Activated CD4-positive, alpha-beta T cell treated with anti-CD3 and anti-CD28 coated beads, Interleukin-2, amount 50 U/mL, for 4 hours (primary cell): ENCODE measurements at regions not wholly inside any gene's neighbourhood (a gene's known extent, or its start where the extent isn't known, plus 50 kb on each side); places are given as distances from the start of the nearest gene placed in this dataset.

Experiments used
- DNase-seq, 2 experiments: peaks; one replicate each; pipeline ENCODE4 v3.0.0-alpha.2; 2020

DNA sequence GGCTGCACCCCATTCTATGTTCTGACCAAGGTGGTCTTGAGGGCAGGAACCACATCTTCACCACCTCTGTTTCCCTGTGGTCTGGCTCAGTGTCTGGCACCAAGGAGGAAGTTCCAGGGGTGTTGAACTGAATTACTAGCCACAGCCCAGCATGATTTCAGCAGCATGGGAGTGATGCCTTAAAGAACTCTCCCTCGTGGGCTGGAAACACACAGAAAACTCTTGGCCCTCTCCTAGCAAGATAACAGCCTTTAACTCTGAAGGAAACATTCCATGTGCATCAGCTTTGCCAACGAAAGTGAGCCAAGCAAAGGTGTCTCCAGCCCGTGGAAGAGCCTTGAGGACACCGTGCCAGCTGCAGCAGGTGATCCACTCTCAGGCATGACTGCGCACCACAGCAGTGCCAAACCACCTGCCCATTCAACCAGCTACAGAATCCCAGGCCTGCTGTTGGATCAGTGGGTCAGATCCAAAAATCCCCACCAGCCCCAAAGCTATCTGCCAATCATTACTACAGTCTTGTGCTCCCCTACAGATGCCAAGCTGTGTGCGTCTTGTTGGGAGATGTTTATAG lies 124.8 kb downstream of the TTC32 start:
- DNase-seq = no peak

DNA sequence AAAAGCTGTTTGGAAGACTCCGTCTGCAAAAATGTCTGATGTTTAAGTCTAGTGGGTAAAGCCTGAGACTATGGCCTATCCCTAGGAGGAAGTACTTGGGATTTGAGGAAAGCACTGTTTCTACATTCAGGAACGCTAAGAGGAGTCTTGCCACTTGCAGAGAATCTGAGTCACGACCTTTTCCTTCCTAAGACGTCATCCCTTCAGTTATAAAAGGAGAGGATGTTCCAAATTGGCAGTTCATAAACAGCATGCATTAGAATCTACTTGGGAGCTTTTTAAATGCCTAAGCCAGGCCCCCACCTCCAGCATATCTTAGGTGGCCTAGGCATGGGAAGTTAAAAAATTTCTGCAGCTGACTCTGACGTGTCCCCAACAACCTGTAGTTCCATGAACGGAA lies 125.9 kb downstream of the TTC32 start:
- no peak for DNase-seq

DNA sequence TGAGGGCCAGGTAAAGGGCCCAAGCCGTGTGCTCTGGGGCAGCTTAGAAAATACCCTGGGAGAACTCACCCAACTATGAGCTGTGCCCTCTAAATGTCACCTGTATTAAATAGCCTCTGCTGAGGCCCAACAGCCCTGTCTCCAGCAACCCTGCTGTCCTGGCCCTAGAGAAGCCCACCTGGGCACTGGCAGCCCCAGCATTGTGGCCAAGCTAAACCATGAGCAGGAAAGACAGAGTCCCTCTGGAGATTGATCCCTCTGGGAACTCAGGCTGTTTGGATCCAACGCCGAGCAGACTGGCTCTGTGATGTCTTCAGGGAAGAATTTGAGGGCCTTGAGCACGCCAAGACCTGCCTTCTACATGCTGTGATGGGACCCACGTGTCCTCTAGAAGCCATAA lies 126.5 kb downstream of the TTC32 start:
- no peak for DNase-seq

DNA sequence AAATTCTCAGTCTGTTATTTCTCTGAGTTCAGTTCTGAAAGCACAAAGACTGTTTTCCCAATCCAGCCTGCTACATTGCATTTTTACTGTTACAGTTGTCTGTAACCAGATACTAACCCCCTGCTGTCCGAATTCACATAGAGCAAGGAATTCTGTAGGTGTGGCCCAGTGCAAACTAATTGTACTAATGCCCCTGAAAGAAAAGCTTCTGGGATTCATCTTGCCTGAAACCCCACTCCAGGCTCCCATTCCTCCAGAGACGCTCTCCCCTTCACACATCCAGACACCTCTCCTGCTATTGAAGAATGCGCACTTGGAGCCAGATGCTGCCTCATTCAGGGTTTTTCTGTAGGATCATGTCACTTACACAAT lies 127.0 kb downstream of the TTC32 start:
- no peak for DNase-seq

DNA sequence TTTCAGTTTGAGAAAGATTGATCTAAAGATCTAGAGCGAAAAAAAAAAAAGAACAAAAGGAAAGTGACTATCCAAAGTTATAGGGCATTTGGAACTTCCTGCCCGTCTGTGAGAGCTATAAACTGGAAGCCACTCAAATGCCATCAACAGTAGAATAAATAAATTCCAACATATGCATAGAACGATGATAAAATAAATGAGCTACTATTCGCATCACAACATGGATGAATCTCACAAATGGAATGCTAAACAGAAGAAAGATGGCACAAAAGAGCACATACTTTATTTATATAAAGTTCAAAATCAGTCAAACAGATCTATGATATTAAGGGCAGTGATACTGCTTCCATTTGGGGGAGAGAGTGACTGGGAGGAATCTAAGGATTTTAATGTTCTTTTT lies 128.8 kb downstream of the TTC32 start:
- DNase-seq = no peak

DNA sequence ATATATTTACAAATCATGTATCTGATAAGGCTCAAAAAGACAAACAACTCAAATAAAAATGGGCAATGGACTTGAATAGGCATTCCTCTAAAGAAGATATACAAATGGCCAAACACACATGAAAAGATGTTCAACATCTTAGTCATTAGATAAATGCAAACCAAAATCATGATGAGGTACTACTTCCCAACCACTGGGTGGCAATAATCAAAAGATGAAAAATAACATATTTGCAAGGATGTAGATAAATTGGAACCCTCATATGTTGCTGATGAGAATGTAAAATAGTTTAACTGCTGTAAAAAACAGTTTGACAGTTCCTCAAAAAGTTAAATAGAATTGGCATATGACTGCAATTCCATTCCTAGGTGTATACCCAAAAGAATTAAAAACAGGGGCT lies 132.3 kb downstream of the TTC32 start:
- DNase-seq = no peak

DNA sequence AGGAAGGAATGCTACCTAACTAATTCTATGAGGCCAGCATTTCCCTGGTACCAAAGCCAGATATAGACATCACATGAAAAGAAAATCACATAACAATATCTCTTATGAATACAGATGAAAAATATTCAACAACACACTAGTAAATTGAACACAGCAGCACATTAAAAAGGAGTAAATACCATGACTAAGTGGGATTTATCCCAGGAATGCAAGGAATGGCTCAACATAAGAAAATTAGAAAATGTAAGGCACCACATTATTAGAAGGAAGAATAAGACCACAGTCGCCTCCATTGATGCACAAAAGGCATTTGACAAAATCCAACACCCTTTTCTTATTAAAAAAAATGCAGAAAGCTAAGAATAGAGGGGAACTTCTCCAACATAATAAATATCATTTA lies 133.9 kb downstream of the TTC32 start:
- DNase-seq = no peak

DNA sequence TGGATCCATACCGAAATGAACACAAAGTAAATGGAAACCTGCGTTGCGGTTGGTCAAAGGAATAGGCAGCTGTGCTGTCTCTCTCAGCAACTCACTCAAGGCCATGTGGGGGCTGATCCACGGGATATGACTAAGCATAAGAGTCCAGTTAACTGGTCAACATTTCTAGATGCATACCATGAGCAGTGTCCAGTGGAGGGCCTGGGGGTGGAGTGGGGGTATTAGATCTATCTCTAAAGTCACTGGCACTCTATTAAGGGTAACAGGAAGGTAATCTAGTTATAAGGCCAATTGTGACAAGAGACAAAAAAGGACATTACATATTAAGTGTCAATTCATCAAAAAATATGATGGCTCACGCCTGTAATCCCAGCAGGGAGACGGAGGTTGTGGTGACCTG lies 136.8 kb downstream of the TTC32 start:
- no peak for DNase-seq

DNA sequence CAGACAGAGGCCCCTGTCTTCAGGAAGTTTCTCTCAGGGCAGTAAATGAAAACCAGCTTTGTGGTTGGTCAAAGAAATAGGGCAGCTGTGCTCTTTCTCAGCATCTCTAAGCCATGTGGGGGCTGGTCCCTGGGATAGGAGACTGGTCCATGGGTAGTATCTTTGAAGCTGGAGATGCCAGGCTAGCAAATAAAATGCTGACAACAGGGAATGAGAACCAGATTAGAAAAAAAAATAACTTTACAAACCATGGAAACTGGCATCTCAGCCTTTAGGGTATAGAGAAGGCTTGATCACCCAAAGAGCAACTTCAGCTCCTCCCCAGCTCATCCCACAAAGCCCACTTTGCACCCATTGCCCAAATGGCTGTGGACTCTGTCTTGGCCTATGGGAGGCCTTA lies 138.1 kb downstream of the TTC32 start:
- DNase-seq = no peak

DNA sequence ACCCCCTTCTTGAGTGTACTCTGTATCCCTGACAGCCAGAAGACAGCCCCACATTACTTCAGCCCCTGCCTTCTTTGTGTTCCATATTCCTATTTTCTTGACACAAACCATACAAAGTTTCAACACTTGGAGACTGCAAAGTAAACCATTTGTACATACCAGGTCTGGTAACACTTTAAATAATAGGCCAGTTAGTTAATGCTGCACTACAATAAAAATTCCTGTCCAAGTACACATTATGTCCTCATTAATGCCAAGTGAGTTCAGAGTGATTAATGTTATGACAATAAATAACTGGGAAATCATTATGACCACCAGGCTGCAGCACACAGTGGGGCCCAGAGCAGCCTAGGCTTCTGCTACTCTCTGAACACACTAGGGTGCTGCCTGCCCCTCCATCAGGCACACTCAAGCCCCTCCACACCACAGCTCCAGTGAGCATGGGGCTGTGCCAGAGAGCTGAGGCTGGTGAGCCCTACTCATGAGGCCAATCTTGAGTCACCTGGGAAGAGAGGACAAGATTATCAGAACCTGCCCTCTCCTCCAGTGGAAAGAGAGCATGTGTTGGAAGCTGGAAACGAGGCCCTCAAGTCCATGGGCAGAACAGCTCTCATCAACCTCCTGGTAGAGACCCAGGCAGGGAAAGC lies 138.7 kb downstream of the TTC32 start:
- DNase-seq = no peak

DNA sequence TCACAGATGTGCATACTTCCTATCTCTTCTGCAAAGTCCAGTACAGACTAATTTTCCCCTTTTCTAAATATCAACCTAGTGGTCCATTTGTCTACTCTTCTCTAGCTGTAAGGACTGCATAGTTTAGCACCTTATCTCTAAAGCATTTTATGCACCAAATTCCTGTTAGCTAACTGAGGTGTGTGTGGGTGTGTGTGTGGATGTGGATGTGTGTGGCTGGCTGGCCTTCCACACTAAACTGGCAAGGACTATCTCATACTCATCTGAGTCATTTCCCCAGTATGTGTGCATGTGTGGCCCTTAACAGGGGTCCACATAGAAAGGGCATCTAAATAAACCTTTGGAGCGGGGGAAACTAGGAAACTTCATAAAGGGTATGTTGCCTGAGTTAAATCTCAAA lies 139.6 kb downstream of the TTC32 start:
- DNase-seq = no peak

DNA sequence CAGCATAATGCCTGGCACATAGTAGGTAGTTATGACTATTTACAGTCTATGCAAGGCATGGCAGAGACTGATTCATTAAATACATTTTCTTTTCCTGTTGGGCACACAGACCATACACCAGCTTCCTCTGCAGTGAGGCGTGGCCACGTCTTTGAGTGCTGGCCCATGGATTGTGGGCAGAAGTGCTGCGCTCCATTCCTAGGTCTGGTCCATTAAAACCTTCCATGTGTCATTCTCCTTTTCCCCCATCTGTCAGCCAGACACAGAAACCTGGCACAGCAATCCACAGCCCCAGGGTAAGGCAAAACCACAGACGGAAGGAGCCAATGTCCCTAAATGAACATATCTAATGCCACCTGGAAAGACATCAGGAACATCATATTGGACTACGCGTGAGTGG lies 141.9 kb downstream of the TTC32 start:
- no peak for DNase-seq

DNA sequence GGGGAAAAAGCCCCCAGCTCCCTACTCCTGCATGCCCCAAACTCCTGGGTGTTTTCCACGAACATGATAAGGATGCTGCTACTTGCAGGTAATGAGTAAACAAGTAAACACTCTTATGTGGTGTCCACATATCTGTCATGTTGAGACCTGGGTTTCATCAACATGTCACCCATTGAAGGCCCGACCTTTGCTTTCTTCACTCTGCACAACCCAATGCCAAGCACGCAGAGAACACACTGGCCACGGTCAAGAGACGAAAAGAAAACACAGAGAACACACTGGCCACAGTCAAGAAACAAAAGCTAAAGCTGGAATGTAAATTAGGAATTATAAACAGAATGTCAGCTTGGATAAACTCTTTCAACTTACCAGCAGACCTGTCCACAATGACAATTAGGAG lies 143.1 kb downstream of the TTC32 start:
- DNase-seq = no peak

DNA sequence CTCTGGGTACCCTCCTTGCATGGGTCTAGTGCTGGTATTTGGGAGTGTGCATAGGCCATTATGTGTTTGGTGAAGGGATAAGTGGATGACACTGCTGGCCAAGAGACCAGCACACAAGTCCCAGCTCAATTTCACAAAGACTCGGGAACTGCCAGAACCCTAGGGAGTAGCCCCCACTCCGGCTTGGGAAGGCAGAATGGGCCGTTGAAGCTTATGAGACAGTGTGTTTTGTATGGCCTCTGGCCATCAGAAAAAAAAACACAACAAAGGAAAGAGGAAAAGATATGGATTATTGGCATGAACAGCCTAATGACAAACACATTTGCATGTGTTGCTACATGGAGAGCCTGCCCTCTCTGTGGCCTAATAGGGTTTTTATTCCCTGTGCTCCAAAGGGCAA lies 144.2 kb downstream of the TTC32 start:
- no peak for DNase-seq

DNA sequence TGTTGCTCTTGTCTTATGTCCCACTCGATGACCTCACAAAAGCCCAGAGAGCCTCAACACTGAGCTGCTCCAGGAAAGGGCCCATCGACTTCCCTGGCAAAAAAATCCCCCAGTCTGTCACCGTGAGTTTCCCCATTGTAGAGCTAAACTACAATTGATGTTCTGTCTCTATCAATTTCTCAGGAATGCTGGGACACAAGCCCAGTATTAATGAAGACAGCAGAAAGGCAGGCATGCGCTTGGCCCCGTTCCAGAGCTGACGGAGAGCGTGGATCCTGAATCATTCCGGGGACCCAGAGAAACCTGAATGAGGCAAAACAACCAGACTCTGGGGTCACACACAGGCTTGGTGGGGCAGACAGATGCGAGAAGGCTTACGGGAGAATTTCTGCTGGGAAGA lies 146.9 kb downstream of the TTC32 start:
- DNase-seq = no peak

DNA sequence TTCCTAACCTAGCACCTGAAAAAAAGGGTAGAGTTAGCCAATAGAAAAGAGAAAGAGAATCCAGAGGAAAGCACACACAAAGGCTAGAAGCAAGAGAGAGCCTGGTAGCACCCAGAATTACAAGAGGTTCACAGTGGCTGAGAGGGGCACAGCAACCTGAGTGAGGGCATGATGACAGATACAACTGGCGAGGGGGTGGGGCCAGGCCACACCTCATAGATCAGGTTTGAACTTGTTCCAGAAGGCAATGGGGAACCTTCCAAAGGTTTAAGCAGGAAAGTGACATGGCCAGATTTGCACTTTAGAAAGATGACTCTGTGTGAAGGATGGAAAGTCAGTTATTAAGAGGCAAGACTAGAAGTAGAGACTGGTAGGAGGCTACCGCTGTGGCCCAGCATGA lies 148.0 kb downstream of the TTC32 start:
- DNase-seq = no peak

DNA sequence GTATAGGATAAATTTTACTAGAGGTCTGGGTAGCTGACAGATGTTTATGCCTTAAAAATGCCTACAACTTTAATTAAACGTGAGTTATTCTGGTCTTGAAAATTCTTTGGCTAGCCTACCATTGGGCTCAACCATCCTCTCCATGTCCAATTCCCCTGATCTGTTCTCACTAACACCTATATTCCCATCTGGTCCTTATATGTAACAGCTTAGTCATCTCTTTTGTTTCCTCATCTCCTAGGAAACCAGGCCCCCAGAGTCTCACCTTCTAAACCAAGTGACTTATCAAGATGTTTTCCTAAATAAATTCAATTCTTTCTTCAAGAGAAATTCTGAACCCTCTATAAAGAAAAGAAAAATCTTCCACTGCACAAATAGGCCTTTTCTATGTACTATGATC lies 148.5 kb downstream of the TTC32 start:
- DNase-seq = no peak

DNA sequence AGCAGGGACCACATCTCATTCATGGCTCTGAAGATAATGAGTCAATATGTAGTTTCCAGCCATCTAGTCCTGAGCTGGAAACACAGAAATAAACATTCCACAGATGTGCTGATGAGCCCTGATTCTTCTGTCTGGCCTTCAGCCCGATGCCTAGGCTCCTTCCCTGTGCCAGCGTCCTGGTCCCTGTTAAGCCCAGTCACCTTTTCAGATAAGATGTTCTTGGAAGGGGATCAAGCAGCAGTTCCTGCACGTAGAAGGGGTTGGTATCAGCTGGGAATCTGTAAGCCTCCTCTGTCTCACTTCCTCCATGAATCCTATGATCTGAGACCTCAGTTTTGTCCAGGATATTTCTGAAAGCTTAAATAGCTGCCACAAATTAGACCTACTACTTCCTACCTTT lies 149.3 kb downstream of the TTC32 start:
- no peak for DNase-seq

DNA sequence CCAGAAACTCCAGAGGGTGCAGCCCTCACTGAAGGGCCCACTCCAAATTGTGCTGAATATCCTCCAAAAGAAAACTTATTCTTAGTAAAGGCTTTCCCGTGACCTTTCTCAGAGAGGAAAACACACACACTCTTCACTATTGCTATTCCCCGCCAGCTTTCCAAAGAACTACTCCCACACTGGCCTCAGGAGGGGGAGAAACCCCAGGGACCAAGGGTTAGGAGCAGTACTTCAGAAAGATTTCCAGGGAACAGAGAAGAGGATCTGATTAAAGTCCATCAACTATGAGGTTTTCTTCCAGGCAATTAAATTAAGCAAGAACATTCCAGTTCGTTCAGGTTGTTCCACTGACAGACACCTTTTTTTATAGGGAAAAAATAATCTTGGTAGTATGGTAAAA lies 150.2 kb downstream of the TTC32 start:
- DNase-seq = no peak

DNA sequence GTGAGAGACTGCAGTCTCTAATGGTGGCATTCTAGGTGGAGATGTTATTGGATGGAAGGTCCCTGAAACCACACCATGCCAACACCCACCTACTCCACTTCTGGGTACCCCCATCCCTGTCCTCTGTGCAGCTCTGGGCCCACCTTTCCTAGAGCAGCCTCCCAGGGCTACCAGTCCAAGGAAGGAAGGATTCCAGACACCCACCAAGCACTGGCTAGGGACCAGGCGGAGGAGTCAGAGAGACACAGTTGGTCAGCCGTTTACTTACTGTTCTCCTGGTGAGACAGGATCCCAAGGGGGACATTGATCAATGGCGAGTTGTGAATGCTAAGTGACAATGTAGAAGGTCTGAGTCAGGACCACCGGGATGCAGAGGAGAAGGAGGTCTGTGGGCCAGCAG lies 151.6 kb downstream of the TTC32 start:
- no peak for DNase-seq

DNA sequence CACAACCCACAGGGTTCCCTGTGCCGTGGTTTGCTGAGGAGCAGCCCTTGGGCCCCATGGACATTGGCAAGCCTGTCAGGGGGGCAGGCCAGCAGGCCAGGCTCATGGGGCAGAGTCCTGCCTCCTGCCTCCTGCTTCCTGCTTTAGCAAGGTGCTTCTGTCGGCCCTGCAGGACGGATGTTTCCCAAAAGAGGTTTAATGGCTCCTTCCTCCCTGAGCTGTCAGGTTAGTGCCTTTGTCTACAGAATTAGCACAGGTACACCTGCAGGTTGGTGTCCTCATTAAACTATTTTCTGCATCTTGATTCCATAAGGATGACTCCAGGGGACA lies 152.3 kb downstream of the TTC32 start:
- DNase-seq = no peak

DNA sequence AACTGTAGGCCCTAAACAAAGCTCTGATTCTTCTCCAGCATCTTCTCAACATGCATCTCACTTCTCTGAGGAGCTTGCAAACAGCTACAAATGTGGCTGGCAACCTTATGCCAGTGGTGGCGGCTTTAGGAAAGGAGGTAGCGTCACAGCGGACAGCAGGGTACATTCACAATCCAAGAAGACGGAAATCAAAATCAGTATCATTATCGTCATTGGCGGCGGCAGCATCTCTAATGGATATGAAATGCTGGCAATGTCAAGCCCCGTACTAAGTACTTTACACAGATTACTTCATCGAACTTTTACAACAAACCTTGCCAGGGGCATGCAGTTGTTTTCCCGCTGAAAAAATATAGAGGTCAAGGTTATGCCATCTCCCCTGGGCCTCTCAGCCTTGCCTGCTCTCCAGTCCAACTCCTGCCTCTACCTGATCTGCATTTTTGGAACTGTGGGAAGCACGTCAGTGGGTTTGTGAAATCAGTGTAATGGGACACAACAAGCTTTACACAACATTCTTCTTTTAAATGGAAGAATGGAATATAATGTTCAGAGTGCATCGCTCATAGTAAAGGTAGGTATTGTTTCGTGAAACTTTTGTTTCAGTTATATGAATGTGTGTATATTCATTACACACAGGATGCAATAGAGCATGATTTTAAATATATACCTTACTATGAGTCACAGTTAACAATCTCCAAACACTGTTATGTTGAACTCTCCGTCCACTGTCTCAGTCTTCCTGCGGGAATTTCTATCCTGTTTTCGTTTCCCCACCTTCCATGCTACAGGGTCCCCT lies 152.9 kb downstream of the TTC32 start:
- no peak for DNase-seq

DNA sequence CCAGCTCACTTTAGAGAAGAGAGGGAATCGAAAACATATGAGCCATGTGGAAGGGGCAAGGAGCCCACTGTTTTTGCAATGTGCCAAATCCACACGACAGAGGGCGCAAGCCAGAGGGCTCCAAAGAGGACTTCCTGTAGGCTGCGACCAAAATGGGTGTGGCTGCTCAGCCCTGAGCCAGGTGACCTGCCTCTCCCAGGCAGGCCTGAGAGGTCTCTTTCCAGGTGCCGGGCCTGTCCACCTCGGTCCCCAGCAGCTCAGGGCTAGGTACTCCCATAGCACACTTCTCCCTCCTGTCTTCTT lies 153.8 kb downstream of the TTC32 start:
- no peak for DNase-seq

DNA sequence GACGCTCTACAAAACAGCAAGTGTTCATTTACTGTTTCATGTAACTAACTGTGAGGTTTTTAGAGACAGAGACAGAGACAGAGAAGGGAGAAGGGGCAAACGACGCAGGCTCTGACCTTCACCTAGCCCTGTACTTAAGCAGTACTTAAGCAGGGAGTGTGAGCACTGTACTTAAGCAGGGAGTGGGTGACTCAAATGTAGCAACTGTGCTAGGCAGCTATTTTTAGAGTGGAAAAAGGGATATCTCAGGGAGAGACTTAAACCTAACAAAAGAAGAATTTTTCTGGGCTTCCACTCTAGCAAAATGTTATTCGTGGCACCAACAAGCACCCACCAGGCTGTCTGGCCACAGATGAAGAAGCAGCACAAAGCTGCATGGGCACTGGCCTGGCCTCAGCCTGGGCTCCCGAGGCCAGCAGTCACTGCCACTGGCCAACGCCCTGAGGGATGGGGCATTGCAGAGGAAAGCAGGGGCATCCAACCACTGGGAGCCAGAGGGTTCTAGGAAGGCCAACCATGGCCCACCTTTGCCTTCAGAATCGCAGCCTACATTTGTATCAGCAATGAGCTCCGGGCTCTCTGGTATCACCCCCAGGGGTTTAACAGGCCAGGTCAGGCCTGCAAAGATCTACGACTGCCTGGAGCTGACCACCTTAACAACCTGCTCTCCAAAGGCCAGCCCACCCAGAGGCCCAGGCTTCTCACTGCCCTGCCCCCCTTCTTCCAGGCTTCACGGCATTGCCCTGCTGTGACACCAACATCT lies 154.3 kb downstream of the TTC32 start:
- DNase-seq = no peak
